Suppressor macrophage treated with lipopolysaccharide for 1 hour (primary cell): ENCODE measurements at regions not wholly inside any gene's neighbourhood (a gene's known extent, or its start where the extent isn't known, plus 50 kb on each side); places are given as distances from the start of the nearest gene placed in this dataset.
"Not testable (repeated sequence)": the region's sequence is repeated elsewhere in the genome, so short reads cannot be mapped to it uniquely, and the experiment has no call there.

Source experiments
- DNase-seq, 3 donors: peaks; one replicate each; pipeline ENCODE4 v3.0.0-alpha.2; 2020 to 2022

- DNase-seq = no peak
Observed at GRCh38 chr9:100639854-100640253, 62.0 kb downstream of the CAVIN4 start.

GRCh38 chr9:100640447-100641050 lies 62.7 kb downstream of the CAVIN4 start:
- DNase-seq = no peak

- no peak for DNase-seq
Observed at GRCh38 chr9:100641166-100641565, 63.3 kb downstream of the CAVIN4 start.

GRCh38 chr9:100652850-100653249 lies 75.0 kb downstream of the CAVIN4 start:
- no peak for DNase-seq

GRCh38 chr9:100653643-100654334 lies 75.9 kb downstream of the CAVIN4 start:
- DNase-seq = no peak

- DNase-seq = not testable (repeated sequence)
Observed at GRCh38 chr9:100656851-100657250, 79.0 kb downstream of the CAVIN4 start.

- DNase-seq = no peak
Observed at GRCh38 chr9:100661668-100662067, 83.8 kb downstream of the CAVIN4 start.

- DNase-seq = no peak
Observed at GRCh38 chr9:100662122-100662521, 84.2 kb downstream of the CAVIN4 start.

GRCh38 chr9:100667448-100667847 lies 89.6 kb downstream of the CAVIN4 start:
- no peak for DNase-seq

GRCh38 chr9:100668024-100668423 lies 90.1 kb downstream of the CAVIN4 start:
- no peak for DNase-seq

GRCh38 chr9:100669968-100670367 lies 92.1 kb downstream of the CAVIN4 start:
- no peak for DNase-seq

- DNase-seq = no peak
Observed at GRCh38 chr9:100670719-100671118, 92.8 kb downstream of the CAVIN4 start.

- no peak for DNase-seq
Observed at GRCh38 chr9:100671898-100672297, 94.0 kb downstream of the CAVIN4 start.

GRCh38 chr9:100673249-100673648 lies 95.4 kb downstream of the CAVIN4 start:
- no peak for DNase-seq

GRCh38 chr9:100674419-100675122 lies 96.7 kb downstream of the CAVIN4 start:
- DNase-seq = no peak

GRCh38 chr9:100679834-100680233 lies 102.0 kb downstream of the CAVIN4 start:
- no peak for DNase-seq

- no peak for DNase-seq
Observed at GRCh38 chr9:100686420-100686819, 108.5 kb downstream of the CAVIN4 start.

GRCh38 chr9:100689635-100690034 lies 111.8 kb downstream of the CAVIN4 start:
- no peak for DNase-seq

- DNase-seq = no peak
Observed at GRCh38 chr9:100690438-100690837, 112.6 kb downstream of the CAVIN4 start.

GRCh38 chr9:100697339-100697738 lies 119.5 kb downstream of the CAVIN4 start:
- DNase-seq = no peak

GRCh38 chr9:100698945-100699344 lies 121.1 kb downstream of the CAVIN4 start:
- no peak for DNase-seq

GRCh38 chr9:100699668-100700067 lies 121.8 kb downstream of the CAVIN4 start:
- no peak for DNase-seq

- peak; percentile 32 to 46 (median 35) for DNase-seq
Observed at GRCh38 chr9:100700689-100701318, 122.9 kb downstream of the CAVIN4 start.
